ENCODE measurements at regions not wholly inside any gene's neighbourhood (a gene's known extent, or its start where the extent isn't known, plus 50 kb on each side); places are given as distances from the start of the nearest gene placed in this dataset.

GRCh38 chr22:48173773-48174160 is 1411.3 kb downstream of the TBC1D22A start:
- TF ChIP-seq CTCF (conservative IDR thresholded peaks at IDR 0.05; ENCODE audit: low read depth in 2 of 2), result no peak
- no peak for TF ChIP-seq POLR2AphosphoS5 (IDR thresholded peaks at IDR 0.05; ENCODE audit: low read depth)
- TF ChIP-seq EZH2phosphoT487 (IDR thresholded peaks at IDR 0.05; ENCODE audit: unreplicated experiment), result no peak
- no peak for TF ChIP-seq CREB1 (CRISPR knock-in tag; IDR thresholded peaks at IDR 0.05; ENCODE audit: low read depth)
- no peak for TF ChIP-seq EZH2 (IDR thresholded peaks at IDR 0.05; ENCODE audit: low read depth, unreplicated experiment)
- TF ChIP-seq, protein P1, sequence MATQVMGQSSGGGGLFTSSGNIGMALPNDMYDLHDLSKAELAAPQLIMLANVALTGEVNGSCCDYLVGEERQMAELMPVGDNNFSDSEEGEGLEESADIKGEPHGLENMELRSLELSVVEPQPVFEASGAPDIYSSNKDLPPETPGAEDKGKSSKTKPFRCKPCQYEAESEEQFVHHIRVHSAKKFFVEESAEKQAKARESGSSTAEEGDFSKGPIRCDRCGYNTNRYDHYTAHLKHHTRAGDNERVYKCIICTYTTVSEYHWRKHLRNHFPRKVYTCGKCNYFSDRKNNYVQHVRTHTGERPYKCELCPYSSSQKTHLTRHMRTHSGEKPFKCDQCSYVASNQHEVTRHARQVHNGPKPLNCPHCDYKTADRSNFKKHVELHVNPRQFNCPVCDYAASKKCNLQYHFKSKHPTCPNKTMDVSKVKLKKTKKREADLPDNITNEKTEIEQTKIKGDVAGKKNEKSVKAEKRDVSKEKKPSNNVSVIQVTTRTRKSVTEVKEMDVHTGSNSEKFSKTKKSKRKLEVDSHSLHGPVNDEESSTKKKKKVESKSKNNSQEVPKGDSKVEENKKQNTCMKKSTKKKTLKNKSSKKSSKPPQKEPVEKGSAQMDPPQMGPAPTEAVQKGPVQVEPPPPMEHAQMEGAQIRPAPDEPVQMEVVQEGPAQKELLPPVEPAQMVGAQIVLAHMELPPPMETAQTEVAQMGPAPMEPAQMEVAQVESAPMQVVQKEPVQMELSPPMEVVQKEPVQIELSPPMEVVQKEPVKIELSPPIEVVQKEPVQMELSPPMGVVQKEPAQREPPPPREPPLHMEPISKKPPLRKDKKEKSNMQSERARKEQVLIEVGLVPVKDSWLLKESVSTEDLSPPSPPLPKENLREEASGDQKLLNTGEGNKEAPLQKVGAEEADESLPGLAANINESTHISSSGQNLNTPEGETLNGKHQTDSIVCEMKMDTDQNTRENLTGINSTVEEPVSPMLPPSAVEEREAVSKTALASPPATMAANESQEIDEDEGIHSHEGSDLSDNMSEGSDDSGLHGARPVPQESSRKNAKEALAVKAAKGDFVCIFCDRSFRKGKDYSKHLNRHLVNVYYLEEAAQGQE (IDR thresholded peaks at IDR 0.05; ENCODE audit: unreplicated experiment), result no peak
- TF ChIP-seq JUNB (IDR thresholded peaks at IDR 0.05; ENCODE audit: unreplicated experiment), result no peak
- no peak for TF ChIP-seq ZNF462 (CRISPR knock-in tag; IDR thresholded peaks at IDR 0.05)
- no peak for TF ChIP-seq STAT1 (IDR thresholded peaks at IDR 0.05; ENCODE audit: unreplicated experiment)
- TF ChIP-seq ZNF114 (CRISPR knock-in tag; IDR thresholded peaks at IDR 0.05), result no peak

Measured in GM23338 (cell line).